Keratinocyte (primary cell): ENCODE measurements at regions not wholly inside any gene's neighbourhood (a gene's known extent, or its start where the extent isn't known, plus 50 kb on each side); places are given as distances from the start of the nearest gene placed in this dataset.

Experiments
- DNase-seq: peaks from one replicate; pipeline ENCODE4 v3.0.0-alpha.2; 2011; ENCODE audit warnings: low read depth, missing footprints, low spot score
- FAIRE-seq: peaks from 2 replicates; lab custom pipeline; 2011; peaks lifted over from hg19 to GRCh38; lab: Jason Lieb, UNC
- H2AFZ ChIP-seq: 2 replicates; pipeline ENCODE4 v1.6.0; 2012; ENCODE audit warnings: low read length, control low read depth, inconsistent platforms; ENCODE audit not compliant: control insufficient read depth
- H3K27ac ChIP-seq: 2 replicates; pipeline ENCODE4 v1.5.1; 2011; ENCODE audit warnings: low read length; ENCODE audit not compliant: control insufficient read depth, insufficient read depth
- H3K27me3 ChIP-seq: 3 replicates; pipeline ENCODE4 v1.6.0; 2011; ENCODE audit warnings: low read length; ENCODE audit not compliant: control insufficient read depth, insufficient read depth; ENCODE audit errors: extremely low read depth
- H3K36me3 ChIP-seq, 2 experiments: 2 replicates in 1 of 2; 3 replicates in 1 of 2; pipeline ENCODE4 v1.5.1; 2011; ENCODE audit warnings: low read length in 2 of 2, mild to moderate bottlenecking in 1 of 2; ENCODE audit not compliant: control insufficient read depth in 2 of 2, insufficient read depth in 2 of 2; ENCODE audit errors: extremely low read depth in 1 of 2
- H3K4me1 ChIP-seq: 3 replicates; pipeline ENCODE4 v1.5.1; 2011; ENCODE audit warnings: low read length; ENCODE audit not compliant: control insufficient read depth, insufficient read depth; ENCODE audit errors: extremely low read depth
- H3K4me2 ChIP-seq: 3 replicates; pipeline ENCODE4 v1.6.0; 2011; ENCODE audit warnings: low read depth, low read length; ENCODE audit not compliant: control insufficient read depth, insufficient read depth; ENCODE audit errors: extremely low read depth
- H3K4me3 ChIP-seq, 3 experiments: fragments of 200-600 bp in 1 of 3; sonication (generic) in 1 of 3; 2 replicates in 2 of 3; 3 replicates in 1 of 3; pipeline ENCODE4 v1.5.1; 2011 to 2016; ENCODE audit warnings: low read length in 3 of 3, mild to moderate bottlenecking in 3 of 3, control low read depth in 2 of 3, inconsistent platforms in 1 of 3, low read depth in 1 of 3, mixed read lengths in 1 of 3, mixed run types in 1 of 3, moderate library complexity in 1 of 3; ENCODE audit not compliant: control insufficient read depth in 2 of 3, insufficient read depth in 2 of 3; ENCODE audit errors: extremely low read depth in 1 of 3
- H3K79me2 ChIP-seq: 2 replicates; pipeline ENCODE4 v1.6.0; 2012; ENCODE audit warnings: low read length; ENCODE audit not compliant: control insufficient read depth, insufficient read depth
- H3K9ac ChIP-seq: 3 replicates; pipeline ENCODE4 v1.6.0; 2011; ENCODE audit warnings: low read length; ENCODE audit not compliant: control insufficient read depth, insufficient read depth; ENCODE audit errors: extremely low read depth
- H3K9me1 ChIP-seq: 3 replicates; pipeline ENCODE4 v1.6.0; 2011; ENCODE audit warnings: low read length; ENCODE audit not compliant: control insufficient read depth, insufficient read depth; ENCODE audit errors: extremely low read depth
- H3K9me3 ChIP-seq: 2 replicates; pipeline ENCODE4 v1.5.1; 2012; ENCODE audit warnings: low read depth, low read length; ENCODE audit not compliant: control insufficient read depth
- H4K20me1 ChIP-seq: 3 replicates; pipeline ENCODE4 v1.6.0; 2011; ENCODE audit warnings: low read length; ENCODE audit not compliant: control insufficient read depth, insufficient read depth; ENCODE audit errors: extremely low read depth
- EZH2 ChIP-seq: IDR thresholded peaks from one replicate; pipeline ENCODE4 v1.6.1; 2012; ENCODE audit warnings: inconsistent platforms, mild to moderate bottlenecking, low read length, moderate library complexity
- dilution Hi-C: fragments of 300-500 bp; cut with MboI; formaldehyde crosslinking; loops from one replicate; pipeline ENCODE4 v1.7.0; 2020; ENCODE audit warnings: low sequenced_read_pairs; ENCODE audit not compliant: extremely low pct_ligation_motif_present
- TF ChIP-seq, protein P1 (sequence below), 3 experiments: IDR thresholded peaks in 1 of 3; conservative IDR thresholded peaks in 1 of 3; optimal IDR thresholded peaks in 1 of 3; 2 replicates in 2 of 3; 3 replicates in 1 of 3; pipeline versions ENCODE3 to v1.5.1; 2011; ENCODE audit warnings: low read length in 3 of 3, mild to moderate bottlenecking in 3 of 3, moderate library complexity in 2 of 3, control low read depth in 1 of 3, inconsistent platforms in 1 of 3; ENCODE audit not compliant: insufficient read depth in 2 of 3; ENCODE audit errors: extremely low read depth in 1 of 3

DNA sequence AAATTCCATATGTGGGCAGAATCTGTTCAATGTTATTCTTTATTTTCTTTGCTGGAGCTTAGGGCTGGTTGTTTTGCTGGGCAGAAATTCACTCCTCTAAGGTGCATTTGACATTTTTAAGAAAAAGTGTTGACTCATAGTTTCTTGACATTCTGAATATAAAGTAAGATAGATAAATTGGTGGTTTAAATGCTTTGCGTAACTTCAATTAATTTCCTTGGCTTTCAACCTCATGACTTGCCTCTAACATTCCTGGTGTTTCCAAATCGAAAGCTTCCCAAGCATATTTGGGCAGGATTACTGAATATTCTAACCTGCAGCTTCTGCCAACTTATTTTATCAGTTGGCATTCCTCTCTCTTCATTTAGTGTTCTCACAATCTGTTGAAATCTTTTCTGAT lies 718.7 kb upstream of the ADGRB3 start:
- H3K27me3 ChIP-seq = no peaks in the 10 kb centered on the region
- TF ChIP-seq, protein P1, sequence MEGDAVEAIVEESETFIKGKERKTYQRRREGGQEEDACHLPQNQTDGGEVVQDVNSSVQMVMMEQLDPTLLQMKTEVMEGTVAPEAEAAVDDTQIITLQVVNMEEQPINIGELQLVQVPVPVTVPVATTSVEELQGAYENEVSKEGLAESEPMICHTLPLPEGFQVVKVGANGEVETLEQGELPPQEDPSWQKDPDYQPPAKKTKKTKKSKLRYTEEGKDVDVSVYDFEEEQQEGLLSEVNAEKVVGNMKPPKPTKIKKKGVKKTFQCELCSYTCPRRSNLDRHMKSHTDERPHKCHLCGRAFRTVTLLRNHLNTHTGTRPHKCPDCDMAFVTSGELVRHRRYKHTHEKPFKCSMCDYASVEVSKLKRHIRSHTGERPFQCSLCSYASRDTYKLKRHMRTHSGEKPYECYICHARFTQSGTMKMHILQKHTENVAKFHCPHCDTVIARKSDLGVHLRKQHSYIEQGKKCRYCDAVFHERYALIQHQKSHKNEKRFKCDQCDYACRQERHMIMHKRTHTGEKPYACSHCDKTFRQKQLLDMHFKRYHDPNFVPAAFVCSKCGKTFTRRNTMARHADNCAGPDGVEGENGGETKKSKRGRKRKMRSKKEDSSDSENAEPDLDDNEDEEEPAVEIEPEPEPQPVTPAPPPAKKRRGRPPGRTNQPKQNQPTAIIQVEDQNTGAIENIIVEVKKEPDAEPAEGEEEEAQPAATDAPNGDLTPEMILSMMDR (optimal IDR thresholded peaks at IDR 0.05 in 1 of 3, IDR thresholded peaks at IDR 0.05 in 1 of 3, conservative IDR thresholded peaks at IDR 0.05 in 1 of 3; ENCODE audit: extremely low read depth in 1 of 3, insufficient read depth in 2 of 3, low read length in 3 of 3) = no peak
- no peak for TF ChIP-seq EZH2
- no peaks in the 10 kb centered on the region for H3K9me3 ChIP-seq
- H3K9ac ChIP-seq = no peak overlapping the region
- no peaks in the 10 kb centered on the region for H3K79me2 ChIP-seq
- no peak overlapping the region for H3K27ac ChIP-seq
- no peak for DNase-seq
- no peaks in the 10 kb centered on the region for H3K36me3 ChIP-seq
- no peaks in the 10 kb centered on the region for H3K4me1 ChIP-seq
- dilution Hi-C loops = no loop called here
- no peaks in the 10 kb centered on the region for H3K9me1 ChIP-seq
- FAIRE-seq = no peak
- H3K4me2 ChIP-seq = no peak overlapping the region
- no peak overlapping the region for H3K4me3 ChIP-seq
- H4K20me1 ChIP-seq = no peaks in the 10 kb centered on the region
- no peak overlapping the region for H2AFZ ChIP-seq

DNA sequence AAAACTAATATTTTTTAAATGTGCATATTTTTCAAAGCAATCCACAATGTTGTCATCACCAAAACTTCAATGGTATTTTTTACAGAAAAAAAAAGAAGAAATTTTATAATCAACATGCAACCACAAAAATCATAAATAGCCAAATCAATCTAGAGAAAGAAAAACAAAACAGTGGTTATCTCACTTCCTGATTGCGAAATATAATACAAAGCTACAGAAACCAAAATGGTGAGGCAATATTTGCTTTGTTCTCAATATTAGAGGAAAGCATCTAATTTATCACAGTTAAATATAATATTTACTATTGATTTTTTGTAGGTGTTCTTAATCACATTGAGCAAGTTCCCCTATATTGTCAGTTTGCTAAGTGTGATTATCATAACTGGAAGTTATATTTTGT lies 720.7 kb upstream of the ADGRB3 start:
- H3K9me3 ChIP-seq = no peaks in the 10 kb centered on the region
- no peak overlapping the region for H3K4me2 ChIP-seq
- H3K27ac ChIP-seq = no peak overlapping the region
- no peaks in the 10 kb centered on the region for H3K36me3 ChIP-seq
- dilution Hi-C loops = no loop called here
- FAIRE-seq (no peak), DNase-seq (no peak)
- no peak overlapping the region for H3K4me3 ChIP-seq
- H3K4me1 ChIP-seq = no peaks in the 10 kb centered on the region
- H3K27me3 ChIP-seq = no peaks in the 10 kb centered on the region
- H3K9ac ChIP-seq = no peak overlapping the region
- no peak overlapping the region for H2AFZ ChIP-seq
- H4K20me1 ChIP-seq = no peaks in the 10 kb centered on the region
- no peaks in the 10 kb centered on the region for H3K9me1 ChIP-seq
- TF ChIP-seq EZH2 = no peak
- TF ChIP-seq, protein P1 (optimal IDR thresholded peaks at IDR 0.05 in 1 of 3, IDR thresholded peaks at IDR 0.05 in 1 of 3, conservative IDR thresholded peaks at IDR 0.05 in 1 of 3; ENCODE audit: extremely low read depth in 1 of 3, insufficient read depth in 2 of 3, low read length in 3 of 3) = no peak
- no peaks in the 10 kb centered on the region for H3K79me2 ChIP-seq
